ENCODE measurements at regions not wholly inside any gene's neighbourhood (a gene's known extent, or its start where the extent isn't known, plus 50 kb on each side); places are given as distances from the start of the nearest gene placed in this dataset.

GRCh38 chr3:68485051-68485450 is 447.3 kb downstream of the TAFA4 start:
- no peak overlapping the region for H3K4me3 Mint-ChIP-seq
- H3K27ac Mint-ChIP-seq, result no peak overlapping the region
- H3K4me1 Mint-ChIP-seq, result no peaks in the 10 kb centered on the region
- DNase-seq (no peak), ATAC-seq (no peak)
- no peaks in the 10 kb centered on the region for H3K27me3 Mint-ChIP-seq
- H3K9me3 Mint-ChIP-seq, result no peaks in the 10 kb centered on the region

GRCh38 chr3:68483601-68484000 is 448.7 kb downstream of the TAFA4 start:
- no peaks in the 10 kb centered on the region for H3K27me3 Mint-ChIP-seq
- H3K4me3 Mint-ChIP-seq, result no peak overlapping the region
- no peak for ATAC-seq
- H3K4me1 Mint-ChIP-seq, result no peaks in the 10 kb centered on the region
- H3K27ac Mint-ChIP-seq, result no peak overlapping the region
- no peak for DNase-seq
- no peaks in the 10 kb centered on the region for H3K9me3 Mint-ChIP-seq

GRCh38 chr3:68483041-68483440 is 449.3 kb downstream of the TAFA4 start:
- no peak for DNase-seq
- no peaks in the 10 kb centered on the region for H3K9me3 Mint-ChIP-seq
- no peak overlapping the region for H3K27ac Mint-ChIP-seq
- no peak overlapping the region for H3K4me3 Mint-ChIP-seq
- no peaks in the 10 kb centered on the region for H3K27me3 Mint-ChIP-seq
- no peak for ATAC-seq
- H3K4me1 Mint-ChIP-seq, result no peaks in the 10 kb centered on the region

GRCh38 chr3:68482565-68482964 is 449.8 kb downstream of the TAFA4 start:
- ATAC-seq, result no peak
- H3K4me3 Mint-ChIP-seq, result no peak overlapping the region
- H3K27ac Mint-ChIP-seq, result no peak overlapping the region
- H3K27me3 Mint-ChIP-seq, result no peaks in the 10 kb centered on the region
- no peaks in the 10 kb centered on the region for H3K4me1 Mint-ChIP-seq
- DNase-seq, result no peak
- no peaks in the 10 kb centered on the region for H3K9me3 Mint-ChIP-seq

- Mint-ChIP-seq H3K27me3 (no peaks in the 10 kb centered on the region), H3K9me3 (no peaks in the 10 kb centered on the region), H3K4me3 (no peak overlapping the region), H3K4me1 (no peaks in the 10 kb centered on the region), H3K27ac (no peak overlapping the region)
- DNase-seq (no peak), ATAC-seq (no peak)
Observed at GRCh38 chr3:68479779-68480178, 452.6 kb downstream of the TAFA4 start.

GRCh38 chr3:68468695-68469375 is 463.5 kb downstream of the TAFA4 start:
- Mint-ChIP-seq H3K27ac (no peak overlapping the region), H3K4me3 (no peak overlapping the region), H3K9me3 (peaks cover 0 to 6% of the 10 kb centered on the region in 2 donors), H3K4me1 (no peaks in the 10 kb centered on the region), H3K27me3 (peaks cover 7% of the 10 kb centered on the region)
- no peak for DNase-seq
- no peak for ATAC-seq

GRCh38 chr3:68467465-68467864 is 464.9 kb downstream of the TAFA4 start:
- Mint-ChIP-seq H3K4me1 (no peaks in the 10 kb centered on the region), H3K27ac (no peak overlapping the region), H3K4me3 (no peak overlapping the region), H3K9me3 (peaks cover 0 to 6% of the 10 kb centered on the region in 2 donors), H3K27me3 (peaks cover 7% of the 10 kb centered on the region)
- no peak for DNase-seq
- no peak for ATAC-seq

- Mint-ChIP-seq H3K4me1 (no peaks in the 10 kb centered on the region), H3K27ac (no peak overlapping the region)
- no peak for ATAC-seq
Observed at GRCh38 chr3:68458581-68458980, 473.8 kb downstream of the TAFA4 start.

GRCh38 chr3:68448510-68449383 is 483.6 kb downstream of the TAFA4 start:
- Mint-ChIP-seq H3K4me3 (no peak overlapping the region), H3K27ac (no peak overlapping the region), H3K4me1 (no peaks in the 10 kb centered on the region), H3K9me3 (peaks cover 0 to 8% of the 10 kb centered on the region in 2 donors), H3K27me3 (no peaks in the 10 kb centered on the region)
- ATAC-seq, result no peak
- no peak for DNase-seq

More at GRCh38 chr3:68458581-68458980, 473.8 kb downstream of the TAFA4 start:
- Mint-ChIP-seq H3K9me3 (peaks cover 7 to 17% of the 10 kb centered on the region in 2 donors), H3K27me3 (no peaks in the 10 kb centered on the region), H3K4me3 (no peak overlapping the region)
- DNase-seq, result no peak

GRCh38 chr3:68447885-68448284 is 484.5 kb downstream of the TAFA4 start:
- Mint-ChIP-seq H3K4me3 (no peak overlapping the region), H3K4me1 (no peaks in the 10 kb centered on the region), H3K9me3 (peaks cover 0 to 8% of the 10 kb centered on the region in 2 donors), H3K27ac (no peak overlapping the region), H3K27me3 (no peaks in the 10 kb centered on the region)
- DNase-seq (no peak), ATAC-seq (no peak)

GRCh38 chr3:68441054-68441453 is 491.3 kb downstream of the TAFA4 start:
- H3K4me3 Mint-ChIP-seq, result no peak overlapping the region
- no peaks in the 10 kb centered on the region for H3K4me1 Mint-ChIP-seq
- ATAC-seq (no peak), DNase-seq (no peak)
- H3K27ac Mint-ChIP-seq, result no peak overlapping the region
- peaks cover 8 to 11% of the 10 kb centered on the region in 2 donors for H3K9me3 Mint-ChIP-seq
- no peaks in the 10 kb centered on the region for H3K27me3 Mint-ChIP-seq

- Mint-ChIP-seq H3K9me3 (peaks cover 8 to 11% of the 10 kb centered on the region in 2 donors), H3K4me1 (no peaks in the 10 kb centered on the region), H3K4me3 (no peak overlapping the region), H3K27ac (no peak overlapping the region), H3K27me3 (peaks cover 7% of the 10 kb centered on the region)
- DNase-seq (no peak), ATAC-seq (no peak)
Observed at GRCh38 chr3:68436619-68437401, 495.5 kb downstream of the TAFA4 start.

- Mint-ChIP-seq H3K4me1 (no peaks in the 10 kb centered on the region), H3K9me3 (no peaks in the 10 kb centered on the region), H3K27me3 (no peaks in the 10 kb centered on the region), H3K27ac (no peak overlapping the region), H3K4me3 (no peak overlapping the region)
- no peak for ATAC-seq
- no peak for DNase-seq
Observed at GRCh38 chr3:68428495-68428894, 503.9 kb downstream of the TAFA4 start.

- DNase-seq, result no peak
- H3K27ac Mint-ChIP-seq, result no peak overlapping the region
- H3K4me3 Mint-ChIP-seq, result no peak overlapping the region
- no peaks in the 10 kb centered on the region for H3K9me3 Mint-ChIP-seq
- no peaks in the 10 kb centered on the region for H3K4me1 Mint-ChIP-seq
- no peaks in the 10 kb centered on the region for H3K27me3 Mint-ChIP-seq
- ATAC-seq, result no peak
Observed at GRCh38 chr3:68424796-68425460, 507.4 kb downstream of the TAFA4 start.

GRCh38 chr3:68408626-68409025 is 523.7 kb downstream of the TAFA4 start:
- Mint-ChIP-seq H3K27me3 (no peaks in the 10 kb centered on the region), H3K27ac (no peak overlapping the region), H3K4me3 (no peak overlapping the region), H3K4me1 (no peaks in the 10 kb centered on the region), H3K9me3 (peaks cover 1 to 3% of the 10 kb centered on the region in 2 donors)
- DNase-seq (no peak), ATAC-seq (no peak)
